ENCODE measurements at regions not wholly inside any gene's neighbourhood (a gene's known extent, or its start where the extent isn't known, plus 50 kb on each side); places are given as distances from the start of the nearest gene placed in this dataset.

DNA sequence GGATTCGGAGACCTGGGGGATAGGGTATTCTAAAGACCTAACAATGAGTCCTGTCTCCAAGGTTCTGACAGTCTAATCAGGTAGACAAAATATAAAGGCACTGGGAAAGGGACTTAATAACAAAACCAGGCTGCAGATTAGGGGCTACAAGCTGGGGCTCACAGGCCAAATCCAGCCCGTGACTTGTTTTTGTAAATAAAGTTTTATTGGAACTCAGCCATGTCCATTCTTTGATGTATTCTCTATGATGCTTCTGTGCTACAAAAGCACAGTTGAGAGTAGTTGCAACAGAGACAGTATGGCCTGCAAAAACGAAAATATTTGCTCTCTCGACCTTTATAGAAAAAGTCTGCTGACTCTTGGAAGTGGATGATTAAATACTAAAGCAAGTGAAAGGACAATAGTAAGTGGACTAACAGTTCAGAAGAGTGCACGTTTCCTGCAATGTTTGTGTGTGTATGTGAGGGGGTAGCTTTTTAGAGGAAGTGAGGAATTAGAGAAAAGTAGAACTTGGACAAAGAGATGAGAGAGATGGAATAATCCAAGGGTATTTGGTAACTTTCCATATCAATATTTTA, 115.4 kb upstream of the ZFHX3 start:
- TF ChIP-seq, protein P1, sequence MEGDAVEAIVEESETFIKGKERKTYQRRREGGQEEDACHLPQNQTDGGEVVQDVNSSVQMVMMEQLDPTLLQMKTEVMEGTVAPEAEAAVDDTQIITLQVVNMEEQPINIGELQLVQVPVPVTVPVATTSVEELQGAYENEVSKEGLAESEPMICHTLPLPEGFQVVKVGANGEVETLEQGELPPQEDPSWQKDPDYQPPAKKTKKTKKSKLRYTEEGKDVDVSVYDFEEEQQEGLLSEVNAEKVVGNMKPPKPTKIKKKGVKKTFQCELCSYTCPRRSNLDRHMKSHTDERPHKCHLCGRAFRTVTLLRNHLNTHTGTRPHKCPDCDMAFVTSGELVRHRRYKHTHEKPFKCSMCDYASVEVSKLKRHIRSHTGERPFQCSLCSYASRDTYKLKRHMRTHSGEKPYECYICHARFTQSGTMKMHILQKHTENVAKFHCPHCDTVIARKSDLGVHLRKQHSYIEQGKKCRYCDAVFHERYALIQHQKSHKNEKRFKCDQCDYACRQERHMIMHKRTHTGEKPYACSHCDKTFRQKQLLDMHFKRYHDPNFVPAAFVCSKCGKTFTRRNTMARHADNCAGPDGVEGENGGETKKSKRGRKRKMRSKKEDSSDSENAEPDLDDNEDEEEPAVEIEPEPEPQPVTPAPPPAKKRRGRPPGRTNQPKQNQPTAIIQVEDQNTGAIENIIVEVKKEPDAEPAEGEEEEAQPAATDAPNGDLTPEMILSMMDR (conservative IDR thresholded peaks at IDR 0.05), result no peak
- no peak for TF ChIP-seq ZFX (IDR thresholded peaks at IDR 0.05)

Measured in C4-2B (cell line).